NCI-H146 (cell line): ENCODE measurements at regions not wholly inside any gene's neighbourhood (a gene's known extent, or its start where the extent isn't known, plus 50 kb on each side); places are given as distances from the start of the nearest gene placed in this dataset.

Experiments
- DNase-seq: peaks from one replicate; lab custom pipeline; 2025; lab: John Stamatoyannopoulos, UW

- no peak for DNase-seq
These were observed 296.3 kb downstream of the KCNN2 start for GRCh38 chr5:114658194-114658593.

- DNase-seq = no peak
These were observed 295.7 kb downstream of the KCNN2 start for GRCh38 chr5:114657342-114658130.

DNA sequence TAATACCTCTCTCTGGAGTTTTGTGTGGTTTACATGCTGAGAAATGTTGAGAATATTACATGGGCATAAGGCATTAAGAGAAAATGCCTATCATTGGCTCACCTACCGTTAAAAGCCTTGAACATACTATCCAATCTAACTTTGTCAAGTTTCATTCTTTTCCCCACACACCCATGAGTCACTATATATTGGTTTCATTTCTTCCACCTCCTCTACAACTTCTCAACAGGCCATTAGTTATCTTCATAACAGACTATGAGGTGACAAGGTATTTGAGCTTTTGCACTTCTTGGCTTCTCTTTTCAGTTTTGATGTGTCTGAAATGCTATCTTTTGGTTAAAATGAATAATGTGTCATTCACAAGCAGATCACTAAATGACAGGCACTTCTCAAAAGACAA is 288.0 kb downstream of the KCNN2 start:
- DNase-seq = no peak

DNA sequence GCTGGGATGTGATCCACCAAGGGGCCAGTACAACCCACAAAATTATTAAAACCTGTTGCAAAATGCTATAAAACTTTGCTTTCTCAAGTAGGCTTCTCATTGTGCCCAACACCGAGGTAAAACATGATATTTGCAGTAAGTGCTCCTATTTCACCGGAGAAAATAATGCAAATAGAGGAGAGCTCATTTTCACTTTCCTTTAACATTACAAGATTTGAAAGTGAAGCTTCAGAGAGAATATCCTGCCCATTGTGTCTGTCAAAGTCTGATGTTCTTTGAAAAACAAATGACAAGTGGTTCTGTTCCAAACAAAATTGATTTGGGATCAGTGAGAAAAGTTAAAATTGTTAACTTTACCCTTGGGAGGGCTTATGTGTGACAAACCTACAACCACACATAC is 287.1 kb downstream of the KCNN2 start:
- DNase-seq = no peak

DNA sequence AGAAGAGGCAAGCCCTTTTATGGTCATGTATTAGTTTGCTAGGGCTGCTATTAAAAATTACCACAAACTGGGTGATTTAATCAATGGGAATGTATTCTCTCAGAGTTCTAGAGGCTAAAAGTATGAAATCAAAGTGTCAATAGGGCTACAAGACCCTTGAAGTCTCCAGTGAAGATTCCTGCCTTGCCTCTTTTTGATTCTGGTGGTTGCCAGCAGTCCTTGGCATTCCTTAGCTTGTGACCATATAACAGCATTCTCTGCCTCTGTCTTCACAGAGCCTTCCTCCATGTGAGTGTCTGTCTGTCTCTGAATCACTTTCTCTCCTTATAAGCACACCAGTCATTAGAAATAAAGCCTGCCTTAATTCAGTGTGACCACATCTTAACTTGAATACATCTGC is 282.7 kb downstream of the KCNN2 start:
- DNase-seq = no peak

DNA sequence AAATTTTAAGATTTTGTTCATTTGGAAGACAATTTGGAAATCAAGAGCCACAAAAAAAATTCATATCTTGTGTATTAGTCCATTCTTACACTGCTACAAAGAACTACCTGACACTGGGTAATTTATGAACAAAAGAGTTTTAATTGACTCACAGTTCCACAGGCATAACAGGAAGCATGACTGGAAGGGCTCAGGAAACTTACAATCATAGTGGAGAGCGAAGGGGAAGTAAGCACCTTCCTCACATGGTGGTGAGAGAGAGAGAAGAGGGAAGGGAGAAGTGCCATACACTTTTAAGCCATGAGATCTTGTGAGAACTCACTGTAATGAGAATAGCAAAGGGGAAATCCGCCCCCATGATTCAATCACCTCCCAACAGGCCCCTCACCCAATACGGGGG is 274.4 kb downstream of the KCNN2 start:
- no peak for DNase-seq

DNA sequence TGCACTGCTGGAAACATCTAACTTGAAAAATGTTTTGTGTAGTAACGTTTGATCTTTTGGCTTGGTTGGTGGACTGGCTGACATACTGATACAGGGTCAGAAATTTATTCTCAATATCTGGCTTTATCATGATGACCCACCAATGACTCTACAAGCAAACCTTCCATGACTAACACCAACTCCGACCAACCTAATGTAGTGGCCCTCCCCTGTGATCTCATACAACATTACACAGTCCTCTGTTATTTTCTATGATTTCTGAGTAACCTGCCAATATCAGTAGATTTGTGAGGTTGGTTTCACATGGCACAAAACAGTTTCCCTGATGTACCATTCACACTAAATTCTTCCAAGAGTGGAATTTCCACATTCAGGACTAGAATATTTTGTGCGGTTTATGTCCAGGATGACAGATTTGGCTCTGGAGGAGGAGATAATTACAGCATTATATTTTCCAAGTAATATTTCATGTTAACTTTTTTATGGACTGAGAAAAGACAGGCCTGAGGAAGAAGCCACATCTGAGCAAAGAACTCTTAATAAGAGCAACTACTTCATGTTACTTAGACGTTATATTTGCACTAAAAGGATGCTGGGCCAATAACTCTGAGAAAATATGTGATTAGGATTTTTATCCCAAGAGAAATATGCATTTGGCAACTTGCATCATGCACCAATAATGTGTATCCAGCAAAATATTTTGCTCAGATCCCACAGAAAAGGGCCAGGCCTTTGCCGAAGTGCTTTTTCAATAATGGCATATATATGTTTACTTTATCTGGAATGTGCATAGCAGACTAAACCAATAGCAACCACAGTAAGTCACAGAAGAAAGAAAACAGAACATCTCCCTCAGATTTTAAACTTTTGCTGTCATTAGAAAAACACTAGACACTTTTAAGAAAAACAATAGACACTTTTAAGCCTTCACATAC is 273.4 kb downstream of the KCNN2 start:
- no peak for DNase-seq

DNA sequence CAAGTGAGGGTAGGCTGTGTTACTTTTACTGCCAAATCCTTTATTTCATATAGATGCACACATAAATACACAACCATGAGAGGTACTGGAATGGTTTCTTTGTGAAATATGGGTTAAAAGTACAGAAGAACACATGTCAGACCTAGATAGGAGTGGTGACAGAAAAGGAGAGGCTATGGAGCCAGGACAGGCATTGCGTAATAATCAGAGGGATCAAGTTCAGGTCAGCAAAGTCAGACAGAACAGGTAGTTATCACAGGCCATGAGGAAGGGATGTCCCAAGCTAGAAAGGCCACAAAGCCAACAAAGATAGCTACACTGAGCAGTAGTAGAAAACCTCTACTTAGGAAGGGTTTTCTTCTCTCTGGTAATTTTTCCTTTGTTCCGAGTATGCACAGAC is 272.6 kb downstream of the KCNN2 start:
- DNase-seq = no peak

DNA sequence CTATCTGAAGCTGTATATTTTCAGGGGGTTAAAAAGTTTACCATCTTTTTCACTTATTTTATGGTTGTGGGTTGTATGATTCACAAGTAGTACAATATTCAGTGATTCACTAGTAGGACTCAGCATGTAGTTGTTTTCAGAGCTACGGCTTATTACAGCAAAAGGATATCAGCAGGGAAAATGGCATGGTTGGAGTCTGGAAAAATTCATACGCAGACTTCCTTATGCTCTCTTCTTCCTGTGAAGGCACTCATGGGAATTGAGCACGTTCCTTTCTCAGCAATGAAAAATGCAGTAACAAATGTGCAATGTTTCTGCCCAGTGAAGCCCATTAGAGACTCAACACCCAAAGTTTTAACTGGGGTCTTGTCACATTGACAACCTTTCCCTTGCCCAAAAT is 250.5 kb downstream of the KCNN2 start:
- DNase-seq = no peak

GRCh38 chr5:114581136-114581535 is 219.3 kb downstream of the KCNN2 start:
- no peak for DNase-seq

- no peak for DNase-seq
These were observed 204.0 kb downstream of the KCNN2 start for GRCh38 chr5:114565871-114566270.

DNA sequence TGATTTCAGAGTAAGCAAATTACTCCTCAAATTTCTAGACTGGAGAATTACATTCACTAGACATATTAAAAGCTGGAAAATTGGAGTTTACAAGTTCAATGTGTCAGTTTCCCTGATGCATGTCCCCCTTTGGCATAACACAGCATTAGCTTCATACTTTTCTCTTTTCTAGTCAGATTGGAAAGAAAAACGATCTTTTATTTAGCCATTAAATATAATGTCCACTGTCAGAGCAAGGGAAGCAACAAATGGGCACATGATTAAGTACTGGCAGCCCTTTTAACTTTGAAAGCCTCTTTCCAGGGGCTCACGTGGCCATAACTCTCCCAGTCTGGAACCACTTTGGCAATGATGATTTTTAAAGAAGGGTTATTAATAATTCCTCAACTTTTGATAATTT is 203.3 kb downstream of the KCNN2 start:
- DNase-seq = no peak

- no peak for DNase-seq
These were observed 199.5 kb downstream of the KCNN2 start for GRCh38 chr5:114561415-114561814.
